Islet precursor cell (in vitro differentiated cells): ENCODE measurements at regions not wholly inside any gene's neighbourhood (a gene's known extent, or its start where the extent isn't known, plus 50 kb on each side); places are given as distances from the start of the nearest gene placed in this dataset.
A peak's percentile ranks its signal among the peaks of the same experiment; 100 is the strongest.

Experiments used
- DNase-seq: peaks from one replicate; pipeline ENCODE4 v3.0.0-alpha.2; 2018

DNA sequence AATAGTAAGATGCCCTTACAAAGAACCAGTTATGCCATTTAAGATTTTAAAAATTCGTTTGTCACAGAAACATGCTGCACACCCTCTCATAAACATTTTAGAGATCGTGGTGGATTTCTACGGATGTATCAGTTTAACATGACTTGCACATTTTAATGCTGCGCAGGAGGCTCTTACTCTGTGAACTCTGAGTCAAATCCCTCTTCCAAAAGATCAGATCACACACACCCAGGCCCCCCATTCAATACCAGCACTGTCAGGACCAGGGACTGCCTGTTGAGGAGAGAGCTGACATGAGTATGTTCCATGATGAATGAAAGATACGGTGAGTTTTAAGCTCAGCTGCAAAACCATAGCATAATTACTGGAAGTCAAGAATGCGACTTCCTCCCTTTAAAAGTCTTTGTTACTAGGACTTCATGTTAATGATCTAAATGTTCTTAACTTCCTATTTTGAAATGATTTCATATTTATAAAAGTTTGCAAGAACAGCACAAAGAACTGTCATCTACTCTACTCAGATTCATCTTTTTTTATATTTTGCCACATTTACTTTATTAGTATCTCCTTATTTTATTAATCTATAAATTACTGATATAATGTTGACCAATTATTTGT, 500.2 kb downstream of the GLRX3 start:
- DNase-seq = no peak

DNA sequence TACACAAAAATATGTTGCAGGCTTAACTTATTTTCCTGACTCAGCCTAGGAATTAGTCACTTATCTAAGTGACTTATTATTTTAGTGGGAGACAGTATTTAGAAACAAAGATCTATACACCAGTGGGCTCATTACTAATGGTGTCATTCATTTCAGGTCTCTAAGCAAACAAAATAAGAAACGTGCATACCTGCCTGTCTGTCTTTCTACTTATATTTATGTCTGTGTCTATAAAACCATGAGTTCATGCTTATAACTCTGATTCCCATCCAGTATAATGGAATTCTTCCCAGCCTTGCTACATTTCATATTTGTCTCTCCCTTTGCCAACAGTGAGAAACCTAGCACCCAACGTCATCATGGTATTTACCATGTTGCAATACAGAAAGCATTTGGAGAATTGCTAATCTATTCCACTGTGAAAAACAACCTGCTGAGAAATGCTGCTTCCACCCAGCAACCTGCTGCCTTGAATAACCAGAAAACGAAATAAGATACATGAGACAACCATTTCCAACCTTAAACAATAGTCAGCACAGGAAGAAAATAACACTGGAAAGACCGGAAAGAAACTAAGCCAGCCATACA, 501.0 kb downstream of the GLRX3 start:
- no peak for DNase-seq

DNA sequence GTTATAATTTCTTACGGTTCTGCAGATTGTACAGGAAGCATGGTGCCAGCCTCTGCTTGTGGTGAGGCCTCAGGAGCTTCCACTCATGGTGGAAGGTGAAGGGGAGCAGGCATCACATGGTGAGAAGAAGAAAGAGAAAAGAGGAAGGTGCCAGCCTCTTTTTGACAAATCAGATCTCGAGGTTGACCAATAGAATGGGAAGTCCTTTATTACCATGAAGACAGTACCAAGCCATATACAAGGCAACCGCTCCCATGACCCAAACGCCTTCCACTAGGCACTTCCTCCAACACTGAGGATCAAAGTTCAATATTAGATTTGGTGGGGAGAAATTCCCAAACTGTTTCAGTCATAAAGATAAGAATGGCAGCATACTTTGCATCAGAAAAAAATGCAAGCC, 502.8 kb downstream of the GLRX3 start:
- no peak for DNase-seq

DNA sequence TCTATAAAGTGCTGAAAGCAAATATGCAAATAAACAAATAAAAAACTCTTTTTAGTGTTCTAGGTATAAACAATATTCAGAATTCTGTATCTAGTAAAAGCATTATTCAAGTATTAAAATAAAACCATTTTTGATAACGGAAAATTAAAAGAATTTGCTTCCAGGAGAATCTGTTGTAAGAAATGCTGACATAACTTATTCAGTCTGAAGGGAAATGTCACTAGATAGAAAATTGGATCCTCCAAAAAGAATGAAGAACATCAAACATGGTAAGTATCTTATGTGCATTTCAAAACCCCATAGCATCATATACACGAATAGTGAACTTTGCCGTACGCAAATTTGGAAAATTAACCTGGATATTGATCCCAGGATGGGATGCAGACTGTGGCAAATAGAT, 506.7 kb downstream of the GLRX3 start:
- DNase-seq = no peak

DNA sequence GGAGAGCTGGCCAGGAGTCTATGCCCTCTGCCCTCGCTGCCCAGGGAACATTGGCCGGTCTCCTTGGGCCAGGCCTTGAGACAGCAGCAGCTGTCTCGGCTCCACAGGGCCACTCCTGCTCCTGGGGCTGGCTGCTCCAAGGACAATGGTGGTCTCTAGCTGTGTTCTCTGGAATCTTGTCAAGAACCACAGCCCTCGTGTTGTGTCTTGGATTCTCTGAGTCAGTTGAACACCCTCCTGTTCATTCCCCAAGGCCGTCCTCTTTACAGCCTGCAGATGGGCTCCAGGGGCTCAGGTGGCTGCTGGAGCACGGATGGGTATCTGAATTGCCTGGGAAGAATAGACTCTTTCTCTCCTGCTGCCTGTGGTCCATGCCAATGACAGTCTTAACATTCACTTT, 511.1 kb downstream of the GLRX3 start:
- peak; percentile 31 for DNase-seq

DNA sequence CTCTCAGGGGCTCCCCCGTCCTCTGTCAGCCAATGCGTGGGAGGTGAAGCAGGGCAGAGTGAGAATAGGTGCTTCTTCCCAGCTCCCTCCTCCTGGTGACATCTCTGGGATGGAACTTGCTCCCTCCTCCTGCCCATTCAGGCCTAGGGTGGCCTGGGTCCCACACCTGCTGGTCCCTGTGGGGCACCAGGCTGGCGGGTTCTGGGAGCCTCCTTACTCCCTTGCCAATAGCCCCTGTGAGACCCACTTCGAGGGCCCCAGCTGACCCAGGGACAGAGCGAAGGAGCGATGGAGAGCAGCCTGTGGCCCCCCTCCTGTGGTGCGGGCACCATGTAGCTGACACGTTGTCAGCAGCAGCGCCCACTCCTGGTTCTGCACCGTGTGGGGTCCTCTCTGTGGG, 512.6 kb downstream of the GLRX3 start:
- DNase-seq = no peak

DNA sequence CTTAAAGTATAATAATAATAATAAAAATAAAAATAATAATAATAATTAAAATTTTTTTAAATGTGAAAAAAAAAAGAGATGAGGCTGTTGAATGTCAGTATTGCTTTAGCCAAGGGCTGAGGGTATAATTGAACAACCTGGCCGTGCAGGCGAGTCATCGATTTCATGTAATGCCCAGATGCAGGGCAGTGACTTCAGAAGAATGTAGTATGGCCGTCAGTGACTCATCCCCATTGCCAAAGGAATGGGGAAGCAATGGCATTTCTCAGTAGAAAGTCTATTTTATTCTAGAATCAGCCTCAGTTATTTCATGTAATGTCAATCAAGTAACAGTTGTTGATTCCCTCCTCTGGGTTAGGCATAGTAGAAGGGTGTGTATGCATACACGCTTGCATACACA, 516.4 kb downstream of the GLRX3 start:
- peak; percentile 59 for DNase-seq

DNA sequence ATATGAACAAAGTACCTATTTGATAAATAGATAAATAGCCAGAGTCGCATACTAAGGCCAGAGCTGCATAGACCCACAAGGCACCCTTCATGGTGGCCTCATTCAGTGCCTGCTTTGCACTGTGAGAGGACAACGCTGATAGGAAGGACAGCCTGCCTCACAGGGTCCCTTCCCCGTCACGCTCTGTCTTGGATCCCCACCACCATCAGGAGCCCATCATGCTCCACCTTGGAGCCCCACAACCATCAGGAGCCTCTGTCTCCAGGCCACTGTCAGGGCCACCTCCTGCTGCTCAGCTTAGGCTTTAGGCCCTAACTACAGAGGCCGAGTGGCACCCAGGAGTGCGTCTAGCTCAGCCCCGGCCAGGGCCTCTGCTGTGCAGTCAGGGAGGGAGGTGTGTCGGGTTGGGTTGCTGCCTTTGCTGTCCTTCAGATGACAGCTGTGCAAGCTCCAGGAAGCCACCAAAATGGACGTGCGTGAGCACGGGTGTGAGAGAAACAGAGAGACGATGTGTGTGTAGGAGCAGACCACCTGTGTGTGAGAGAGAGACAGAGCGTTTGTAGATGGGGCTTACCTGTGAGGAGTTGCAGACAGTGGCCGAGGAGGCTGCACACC, 516.9 kb downstream of the GLRX3 start:
- peak; percentile 43 for DNase-seq

DNA sequence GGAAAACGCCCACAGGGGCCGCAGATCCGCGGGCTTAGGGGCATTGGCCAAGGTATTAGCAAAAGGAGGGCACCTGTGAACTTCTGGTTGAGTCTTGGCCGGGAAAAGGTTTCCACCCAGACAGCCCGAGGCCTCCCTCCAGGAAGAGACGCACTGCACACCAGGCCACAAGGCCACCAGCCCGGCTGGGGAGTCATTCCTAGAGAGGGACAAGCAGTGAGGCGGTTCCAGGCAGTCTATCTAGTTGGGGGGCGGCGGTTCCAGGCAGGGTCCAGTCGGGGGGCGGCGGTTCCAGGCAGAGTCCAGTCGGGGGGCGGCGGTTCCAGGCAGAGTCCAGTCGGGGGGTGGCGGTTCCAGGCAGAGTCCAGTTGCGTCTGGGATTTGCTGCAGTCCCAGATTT, 518.5 kb downstream of the GLRX3 start:
- no peak for DNase-seq

DNA sequence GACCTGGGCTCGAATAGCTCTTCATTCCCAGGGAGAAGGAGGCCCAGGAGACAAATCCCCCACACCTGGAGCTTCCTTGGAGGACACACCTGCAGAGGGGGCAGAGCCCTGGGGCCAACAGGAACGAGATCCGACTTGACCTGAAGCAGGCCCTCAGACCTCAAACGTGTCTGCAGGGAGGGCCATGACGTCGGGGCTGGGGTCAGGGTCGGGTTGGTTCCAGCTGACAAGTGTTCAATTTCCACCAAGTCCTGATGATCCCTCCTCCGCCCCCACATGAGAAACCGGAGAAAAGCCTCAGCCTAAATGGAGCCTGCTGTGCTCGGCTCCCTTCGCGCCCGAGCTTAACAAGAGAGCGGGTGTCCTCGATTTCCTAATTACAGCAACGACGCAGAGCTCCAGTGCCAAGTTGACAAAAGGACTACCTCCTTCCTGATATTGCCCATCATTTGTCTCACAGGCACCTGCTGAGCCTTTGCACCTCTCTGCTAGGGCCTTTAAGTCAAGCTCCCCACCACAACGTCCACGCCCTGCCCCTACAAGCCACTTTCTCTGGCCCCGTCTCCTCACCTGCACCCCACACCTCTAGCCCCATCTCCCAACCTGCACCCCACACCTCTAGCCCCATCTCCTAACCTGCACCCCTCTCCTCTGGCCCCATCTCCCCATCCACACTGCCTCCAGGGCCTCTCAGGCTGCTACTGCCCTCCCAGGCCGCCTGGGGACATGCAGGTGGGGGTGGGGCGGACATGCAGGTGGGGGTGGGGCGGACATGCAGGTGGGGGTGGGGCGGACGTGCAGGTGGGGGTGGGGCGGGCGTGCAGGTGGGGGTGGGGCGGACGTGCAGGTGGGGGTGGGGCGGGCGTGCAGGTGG, 519.4 kb downstream of the GLRX3 start:
- DNase-seq = peak; percentile 21

DNA sequence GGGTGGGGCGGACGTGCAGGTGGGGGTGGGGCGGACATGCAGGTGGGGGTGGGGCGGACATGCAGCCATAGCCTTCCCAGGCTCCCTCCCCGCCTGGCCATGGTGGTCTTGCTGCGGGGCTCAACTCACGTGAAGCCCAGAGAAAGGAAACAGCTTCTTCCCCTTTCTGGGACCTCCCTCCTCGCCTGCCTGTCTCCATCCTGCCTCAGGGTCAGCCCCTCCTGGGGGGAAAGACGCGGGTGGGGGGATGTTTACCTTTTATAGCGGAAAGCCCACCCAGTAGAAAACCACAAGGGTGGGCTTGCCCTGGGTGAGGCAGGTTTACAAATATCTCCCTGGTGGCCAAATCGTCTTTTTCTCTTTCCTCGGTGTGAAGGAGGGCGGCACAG, 520.0 kb downstream of the GLRX3 start:
- DNase-seq = peak; percentile 29

DNA sequence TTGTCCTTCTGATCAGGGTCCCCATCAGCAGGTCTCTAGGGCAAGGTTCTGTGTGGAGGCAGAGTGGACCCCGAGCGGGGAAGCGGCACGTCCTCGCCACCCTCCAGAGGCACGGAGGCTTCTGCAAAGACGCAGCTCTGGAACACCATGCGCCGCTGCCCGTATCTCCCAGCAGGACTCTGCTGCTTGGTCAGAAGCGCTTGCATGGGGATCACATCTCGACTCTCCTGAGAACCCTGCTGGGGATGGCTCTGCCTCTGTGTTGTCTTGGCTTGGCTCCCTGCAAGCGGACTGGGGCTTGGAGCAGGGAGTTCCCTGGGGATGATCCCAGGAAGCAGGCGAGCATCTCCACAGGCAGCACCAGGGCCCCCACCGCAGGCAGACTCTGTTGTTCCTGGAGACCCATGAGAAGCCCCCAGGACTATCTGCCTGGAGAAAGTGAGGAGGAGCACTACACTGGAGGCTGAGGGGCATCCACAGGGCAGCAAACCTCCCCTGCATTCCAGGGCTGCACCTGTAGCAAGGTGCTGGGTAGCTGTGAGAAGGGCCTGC, 520.5 kb downstream of the GLRX3 start:
- peak; percentile 44 for DNase-seq

DNA sequence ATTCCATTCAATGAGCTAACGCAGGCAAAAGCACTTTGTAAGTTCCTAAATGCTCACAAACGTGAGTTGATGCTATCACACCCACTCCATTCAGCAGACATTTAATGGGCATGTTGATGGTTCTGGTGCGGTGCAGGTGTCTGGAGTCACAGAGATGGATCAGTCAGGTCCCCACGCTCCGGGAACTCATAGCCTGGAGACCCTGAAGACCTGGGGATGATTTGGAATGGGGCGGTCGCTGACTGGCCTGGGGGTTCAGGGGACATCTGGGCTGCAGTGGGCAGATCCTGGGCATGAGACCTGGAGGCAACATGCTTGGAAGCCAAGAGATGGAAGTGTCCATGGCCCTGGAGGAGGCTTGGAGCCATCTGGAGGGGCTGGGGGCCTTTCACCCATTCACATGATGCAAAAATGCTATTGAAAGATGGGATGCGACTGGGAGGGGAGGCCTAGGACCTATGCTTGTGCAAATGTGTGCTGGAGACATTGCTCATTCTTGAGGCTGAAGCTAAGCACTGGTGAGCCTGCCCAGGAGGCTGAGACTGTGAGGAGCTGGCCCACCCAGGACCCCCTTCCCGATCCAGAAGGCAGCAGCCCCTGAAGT, 522.6 kb downstream of the GLRX3 start:
- peak; percentile 33 for DNase-seq

DNA sequence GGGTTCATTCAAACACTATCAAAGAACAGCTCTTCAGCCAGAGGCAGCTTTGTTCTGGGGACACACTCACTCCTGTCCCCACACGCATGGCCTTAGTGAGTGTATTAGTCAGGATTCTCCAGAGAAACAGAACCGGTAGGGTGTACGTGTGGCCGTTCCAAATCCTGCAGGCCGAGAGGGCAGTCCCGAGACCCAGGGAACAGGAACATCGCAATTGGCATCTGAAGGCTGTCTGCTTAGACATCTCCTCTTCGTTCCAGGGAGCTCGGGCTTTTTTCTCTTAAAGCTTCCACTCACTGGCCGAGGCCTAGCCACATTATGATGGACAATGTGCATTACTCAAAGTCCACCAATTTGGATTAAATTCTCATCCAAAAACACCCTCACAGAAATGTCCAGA, 523.3 kb downstream of the GLRX3 start:
- peak; percentile 16 for DNase-seq

DNA sequence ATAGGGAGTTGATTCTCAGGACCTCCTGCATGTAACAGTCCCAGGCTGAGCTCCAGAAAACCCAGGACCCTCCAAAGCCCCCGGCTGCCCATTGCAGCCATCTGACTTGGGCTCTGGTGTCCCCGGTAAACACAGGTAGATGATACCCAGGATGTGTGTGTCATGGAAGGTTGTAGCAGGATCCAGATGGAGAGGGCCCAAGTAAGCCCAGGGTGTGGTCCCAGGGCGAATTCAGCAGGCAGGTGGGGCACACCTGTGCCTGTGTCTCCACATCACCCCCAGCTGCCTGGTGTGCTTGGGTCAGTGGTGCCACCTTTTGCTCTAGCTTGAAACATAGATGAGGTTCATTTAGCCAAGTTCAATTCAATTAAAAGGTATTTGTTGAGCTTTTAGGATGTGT, 524.1 kb downstream of the GLRX3 start:
- DNase-seq = peak; percentile 25

DNA sequence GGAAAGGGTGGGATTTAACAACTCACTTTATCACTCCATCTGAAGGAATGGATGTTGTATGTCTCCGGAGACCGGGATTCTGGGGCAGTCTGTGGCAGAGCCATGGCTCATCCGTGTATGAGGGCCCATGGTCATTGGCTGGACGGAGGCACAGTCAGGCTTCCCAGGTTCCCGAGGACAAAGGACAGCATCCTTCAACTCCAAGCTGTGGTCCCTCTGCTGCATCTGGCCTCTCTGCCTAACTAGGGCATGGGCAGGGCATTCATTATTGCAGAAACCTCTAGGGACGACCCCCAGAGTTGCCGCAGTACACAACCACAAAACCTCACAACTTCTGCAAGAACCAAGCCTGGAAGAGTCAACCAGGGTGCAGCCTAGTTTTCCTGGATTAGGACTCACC, 525.2 kb downstream of the GLRX3 start:
- DNase-seq = peak; percentile 29

DNA sequence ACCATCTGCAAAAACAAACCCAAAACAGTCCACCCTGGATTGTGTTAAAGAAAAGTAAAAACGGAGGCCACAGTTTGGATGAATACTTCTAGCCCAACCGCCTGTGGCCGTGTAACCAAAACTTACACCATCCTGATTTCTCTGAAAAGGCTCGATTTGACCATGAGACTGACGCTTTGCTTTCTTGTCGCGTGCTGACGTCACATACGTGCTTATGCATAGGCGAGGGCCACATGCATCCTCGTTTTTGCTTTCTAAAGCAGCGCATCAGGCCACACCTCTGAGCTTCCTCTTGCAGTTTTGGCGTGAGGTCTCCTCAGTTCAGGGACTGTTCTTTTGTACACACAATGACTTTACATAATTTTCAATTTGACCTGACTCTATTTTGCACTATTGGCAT, 526.6 kb downstream of the GLRX3 start:
- peak; percentile 4 for DNase-seq

DNA sequence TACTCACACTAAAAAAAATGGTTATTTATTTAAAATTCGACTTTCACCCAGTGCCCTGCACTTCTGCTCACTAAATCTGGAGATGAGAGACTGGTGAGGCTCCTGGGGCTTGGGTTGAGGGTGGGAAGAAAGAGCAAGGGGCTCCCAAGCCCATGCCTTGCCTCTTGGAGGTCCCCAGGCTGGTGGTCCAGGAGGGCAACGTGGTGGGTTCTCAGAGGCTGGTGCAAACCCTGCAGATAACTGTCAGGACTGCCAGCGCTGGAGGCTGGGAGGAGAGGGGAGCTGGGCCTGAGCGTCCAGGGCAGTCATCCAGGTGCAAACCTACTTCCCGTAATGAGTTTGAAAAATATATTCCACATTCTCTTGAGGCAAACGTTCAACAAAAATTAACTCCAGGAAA, 528.3 kb downstream of the GLRX3 start:
- peak; percentile 26 for DNase-seq

DNA sequence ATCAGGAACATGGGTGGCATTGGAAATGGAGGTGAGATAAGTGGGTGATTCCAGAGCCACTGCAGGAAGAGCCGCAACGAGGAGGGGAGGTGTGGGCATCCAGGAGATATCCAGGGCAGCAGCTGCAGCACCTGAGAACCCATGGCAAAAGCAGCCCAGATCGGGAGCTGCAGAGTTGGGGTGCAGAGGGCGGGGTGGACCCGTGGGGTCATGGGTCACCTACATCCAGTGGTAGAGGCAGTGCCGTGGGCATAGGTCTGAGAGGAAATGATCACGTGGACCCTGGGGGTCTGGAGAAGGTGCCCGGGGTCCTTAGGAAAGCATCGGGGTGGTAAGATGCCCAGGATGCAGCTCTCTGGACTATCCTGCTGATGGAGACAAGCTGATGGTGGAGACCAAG, 530.0 kb downstream of the GLRX3 start:
- DNase-seq = no peak

DNA sequence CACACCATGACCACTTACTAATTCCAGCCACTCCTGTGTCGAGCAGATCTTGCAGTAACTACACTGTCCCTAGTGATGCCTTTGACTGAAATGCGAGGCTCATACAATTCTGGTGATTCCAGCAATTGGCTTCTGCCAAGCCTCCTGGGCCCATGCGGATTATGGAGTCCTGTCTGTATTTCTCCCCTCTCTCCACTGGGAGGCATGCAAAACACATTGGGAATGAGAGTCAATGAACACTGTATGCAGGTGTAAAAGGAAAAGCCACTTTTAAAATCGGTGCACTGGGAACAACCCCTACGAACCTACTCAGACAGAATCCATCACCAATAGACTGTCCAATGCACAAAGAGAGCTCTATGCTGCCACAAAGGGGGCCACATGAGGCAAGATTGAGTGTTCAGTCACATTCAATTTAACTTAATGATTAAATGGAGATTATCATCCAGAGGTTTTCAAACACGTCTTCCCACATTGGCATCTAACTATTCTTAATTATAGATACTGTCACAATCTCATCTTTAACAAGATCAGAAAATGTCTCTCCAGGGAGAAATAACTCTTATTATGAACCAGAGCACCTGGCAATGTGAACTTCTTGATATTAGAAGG, 550.6 kb downstream of the GLRX3 start:
- DNase-seq = peak; percentile 72

DNA sequence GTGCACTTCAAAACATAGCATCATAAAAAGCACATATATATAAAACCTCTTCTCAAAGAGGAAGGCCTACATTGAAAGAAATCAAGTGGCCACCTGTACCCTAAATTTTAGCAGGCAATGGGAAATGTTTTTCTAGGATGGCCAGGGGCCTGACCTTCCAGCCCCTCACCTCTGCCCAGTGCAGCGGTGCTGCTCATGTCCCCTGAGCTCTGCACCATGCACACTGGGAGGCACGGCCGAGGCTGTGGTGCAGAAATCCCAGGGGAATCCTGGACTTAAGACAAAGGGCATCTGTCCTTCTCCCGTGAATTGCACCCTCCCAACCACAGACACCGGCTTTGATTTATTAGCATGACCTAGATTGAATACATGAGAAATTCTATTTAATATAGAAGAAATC, 551.4 kb downstream of the GLRX3 start:
- DNase-seq = no peak
